Nephron (organoid): ENCODE measurements at regions not wholly inside any gene's neighbourhood (a gene's known extent, or its start where the extent isn't known, plus 50 kb on each side); places are given as distances from the start of the nearest gene placed in this dataset.

Experiments used
- H3K27ac Mint-ChIP-seq, 3 experiments: 2 replicates each; pipeline ENCODE4 v1.8.0; 2020; ENCODE audit warnings: mixed read lengths in 3 of 3, mild to moderate bottlenecking in 2 of 3, moderate library complexity in 1 of 3
- H3K27me3 Mint-ChIP-seq: 2 replicates; pipeline ENCODE4 v1.8.0; 2021; ENCODE audit warnings: low read depth, mild to moderate bottlenecking, moderate library complexity, mixed read lengths
- H3K36me3 Mint-ChIP-seq: 2 replicates; pipeline ENCODE4 v1.8.0; 2020; ENCODE audit warnings: low read depth, mixed read lengths
- H3K4me1 Mint-ChIP-seq: 2 replicates; pipeline ENCODE4 v1.8.0; 2020; ENCODE audit warnings: mixed read lengths
- H3K4me3 Mint-ChIP-seq, 3 experiments: 2 replicates each; pipeline ENCODE4 v1.8.0; 2020; ENCODE audit warnings: mild to moderate bottlenecking in 3 of 3, mixed read lengths in 3 of 3, moderate library complexity in 2 of 3
- H3K9me3 Mint-ChIP-seq: 2 replicates; pipeline ENCODE4 v1.8.0; 2020; ENCODE audit warnings: mixed read lengths
- TF ChIP-seq, protein P1 (sequence below), 3 experiments: fragments of 200-600 bp; sonication (generic); IDR thresholded peaks; one replicate each; pipeline ENCODE4 v1.5.0; 2021; ENCODE audit warnings: antibody characterized with exemption in 3 of 3; ENCODE audit not compliant: unreplicated experiment in 3 of 3

DNA sequence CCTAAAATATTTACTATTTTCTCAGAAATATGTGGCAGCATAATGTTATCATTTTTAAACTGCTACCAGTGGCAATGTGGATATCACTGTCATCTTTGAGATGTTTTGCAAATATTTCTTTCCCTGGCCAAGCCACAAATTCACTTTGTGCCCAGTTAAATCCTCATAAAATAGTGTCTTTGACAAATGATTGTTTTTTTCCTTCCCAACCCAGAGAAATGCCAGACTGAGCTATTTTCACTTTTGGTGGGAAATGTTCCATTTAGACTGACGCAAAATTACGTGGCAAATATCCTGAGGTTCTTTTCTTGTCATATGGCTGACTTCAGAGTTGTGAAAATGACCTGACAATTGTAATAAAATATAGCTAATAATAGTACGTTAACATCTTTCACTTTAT lies 807.0 kb upstream of the SOX9 start:
- Mint-ChIP-seq H3K9me3 (peaks cover 7% of the 10 kb centered on the region), H3K27ac (no peak overlapping the region), H3K36me3 (no peaks in the 10 kb centered on the region), H3K27me3 (no peaks in the 10 kb centered on the region), H3K4me1 (peaks cover 5% of the 10 kb centered on the region), H3K4me3 (no peak overlapping the region)
- TF ChIP-seq, protein P1, sequence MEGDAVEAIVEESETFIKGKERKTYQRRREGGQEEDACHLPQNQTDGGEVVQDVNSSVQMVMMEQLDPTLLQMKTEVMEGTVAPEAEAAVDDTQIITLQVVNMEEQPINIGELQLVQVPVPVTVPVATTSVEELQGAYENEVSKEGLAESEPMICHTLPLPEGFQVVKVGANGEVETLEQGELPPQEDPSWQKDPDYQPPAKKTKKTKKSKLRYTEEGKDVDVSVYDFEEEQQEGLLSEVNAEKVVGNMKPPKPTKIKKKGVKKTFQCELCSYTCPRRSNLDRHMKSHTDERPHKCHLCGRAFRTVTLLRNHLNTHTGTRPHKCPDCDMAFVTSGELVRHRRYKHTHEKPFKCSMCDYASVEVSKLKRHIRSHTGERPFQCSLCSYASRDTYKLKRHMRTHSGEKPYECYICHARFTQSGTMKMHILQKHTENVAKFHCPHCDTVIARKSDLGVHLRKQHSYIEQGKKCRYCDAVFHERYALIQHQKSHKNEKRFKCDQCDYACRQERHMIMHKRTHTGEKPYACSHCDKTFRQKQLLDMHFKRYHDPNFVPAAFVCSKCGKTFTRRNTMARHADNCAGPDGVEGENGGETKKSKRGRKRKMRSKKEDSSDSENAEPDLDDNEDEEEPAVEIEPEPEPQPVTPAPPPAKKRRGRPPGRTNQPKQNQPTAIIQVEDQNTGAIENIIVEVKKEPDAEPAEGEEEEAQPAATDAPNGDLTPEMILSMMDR (IDR thresholded peaks at IDR 0.05; ENCODE audit: unreplicated experiment in 3 of 3), result no peak

DNA sequence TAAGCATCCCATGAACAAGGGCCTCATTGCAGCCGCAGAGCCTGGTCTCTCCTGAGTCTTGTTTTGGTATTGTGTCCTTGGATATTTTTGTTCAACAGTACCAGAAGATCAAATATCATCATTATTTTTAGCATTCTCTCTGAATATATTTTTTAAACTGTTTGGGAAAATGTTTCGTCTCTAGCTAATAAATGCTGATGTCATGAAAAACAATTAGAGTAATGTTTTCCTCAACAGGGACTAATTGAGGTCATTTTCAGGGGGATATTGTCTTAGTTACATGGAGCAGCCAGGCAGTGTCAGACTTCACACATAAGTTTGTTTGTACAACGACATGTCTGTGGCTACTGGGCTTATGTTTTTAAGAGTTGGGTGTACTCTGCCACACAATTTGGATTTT lies 805.3 kb upstream of the SOX9 start:
- Mint-ChIP-seq H3K4me3 (no peak overlapping the region), H3K27ac (no peak overlapping the region), H3K4me1 (peaks cover 11% of the 10 kb centered on the region), H3K36me3 (no peaks in the 10 kb centered on the region), H3K9me3 (no peaks in the 10 kb centered on the region), H3K27me3 (no peaks in the 10 kb centered on the region)
- TF ChIP-seq, protein P1 (IDR thresholded peaks at IDR 0.05; ENCODE audit: unreplicated experiment in 3 of 3), result no peak

DNA sequence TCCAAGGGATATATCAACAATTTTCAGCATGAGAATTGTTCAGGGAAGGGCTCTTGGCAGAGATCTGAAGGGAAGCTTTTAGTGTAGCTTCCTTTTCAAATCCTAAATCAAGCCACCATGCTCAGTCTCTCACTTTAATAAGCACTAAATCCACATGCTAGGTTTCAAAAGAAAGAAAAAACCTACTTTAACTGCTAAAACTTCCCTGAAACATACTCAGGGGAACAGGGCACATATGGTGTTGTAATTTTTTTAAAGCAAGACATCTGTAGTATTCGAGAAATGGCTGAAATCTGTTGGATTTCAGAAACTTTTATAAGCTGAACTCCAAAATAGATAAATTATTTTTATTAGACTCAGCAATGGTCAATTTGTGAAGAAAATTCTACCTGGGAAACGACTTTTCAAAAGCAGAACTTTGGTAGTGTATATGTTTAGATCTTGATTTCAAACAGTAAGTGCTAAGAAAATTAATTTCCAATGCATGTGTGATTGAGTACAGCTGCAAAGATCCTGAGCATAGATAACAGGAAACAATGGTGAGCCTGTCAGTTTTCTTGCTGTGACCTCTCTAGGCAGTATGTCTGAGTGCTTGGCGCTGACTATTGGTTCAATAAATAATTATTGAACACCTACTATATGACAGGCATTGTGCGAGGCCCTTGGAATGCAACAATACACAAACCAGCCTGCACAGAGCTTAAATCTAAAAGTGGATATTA lies 804.5 kb upstream of the SOX9 start:
- Mint-ChIP-seq H3K4me3 (no peak overlapping the region), H3K36me3 (no peaks in the 10 kb centered on the region), H3K9me3 (no peaks in the 10 kb centered on the region), H3K27me3 (no peaks in the 10 kb centered on the region), H3K4me1 (peaks cover 14% of the 10 kb centered on the region), H3K27ac (no peak overlapping the region)
- TF ChIP-seq, protein P1 (IDR thresholded peaks at IDR 0.05; ENCODE audit: unreplicated experiment in 3 of 3), result no peak

DNA sequence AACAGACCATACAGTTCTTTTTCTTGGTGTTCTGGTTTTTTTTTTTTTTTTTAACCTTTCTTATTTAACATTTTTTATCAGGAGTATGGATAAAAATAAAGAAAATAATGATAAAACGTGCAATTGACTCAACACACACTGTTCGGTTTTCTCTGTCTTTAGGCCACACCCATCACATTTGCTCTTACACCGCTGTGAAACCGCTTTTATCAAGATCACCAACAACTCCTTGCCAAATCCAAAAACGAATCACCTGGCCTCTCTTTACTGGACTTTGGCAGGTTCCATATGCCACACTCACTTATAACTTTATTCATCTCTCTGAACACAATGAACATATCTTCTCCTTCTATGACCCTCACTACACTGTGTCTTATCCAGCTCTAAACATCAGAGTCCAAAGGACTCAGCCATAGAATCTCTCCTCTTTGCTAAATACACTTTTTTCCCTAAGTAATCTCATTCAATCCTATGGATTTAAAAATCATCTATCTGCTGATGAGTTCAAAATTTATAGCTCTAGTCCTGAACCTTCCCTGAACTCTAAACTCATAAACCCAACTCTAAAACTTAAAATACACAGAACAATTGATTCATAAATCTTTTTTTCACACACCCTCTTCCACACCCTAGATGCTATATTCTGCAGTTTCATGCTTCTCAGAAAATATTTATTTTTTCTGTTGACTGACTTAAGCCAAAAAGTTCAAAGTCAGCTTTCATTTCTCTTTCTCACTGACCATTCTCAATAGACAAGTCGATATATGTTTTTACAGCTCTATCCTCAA lies 800.6 kb upstream of the SOX9 start:
- H3K4me1 Mint-ChIP-seq, result peaks cover 14% of the 10 kb centered on the region
- H3K27me3 Mint-ChIP-seq, result peaks cover 1% of the 10 kb centered on the region
- no peaks in the 10 kb centered on the region for H3K36me3 Mint-ChIP-seq
- H3K9me3 Mint-ChIP-seq, result no peaks in the 10 kb centered on the region
- TF ChIP-seq, protein P1 (IDR thresholded peaks at IDR 0.05; ENCODE audit: unreplicated experiment in 3 of 3), result no peak
- no peak overlapping the region for H3K27ac Mint-ChIP-seq
- no peak overlapping the region for H3K4me3 Mint-ChIP-seq

DNA sequence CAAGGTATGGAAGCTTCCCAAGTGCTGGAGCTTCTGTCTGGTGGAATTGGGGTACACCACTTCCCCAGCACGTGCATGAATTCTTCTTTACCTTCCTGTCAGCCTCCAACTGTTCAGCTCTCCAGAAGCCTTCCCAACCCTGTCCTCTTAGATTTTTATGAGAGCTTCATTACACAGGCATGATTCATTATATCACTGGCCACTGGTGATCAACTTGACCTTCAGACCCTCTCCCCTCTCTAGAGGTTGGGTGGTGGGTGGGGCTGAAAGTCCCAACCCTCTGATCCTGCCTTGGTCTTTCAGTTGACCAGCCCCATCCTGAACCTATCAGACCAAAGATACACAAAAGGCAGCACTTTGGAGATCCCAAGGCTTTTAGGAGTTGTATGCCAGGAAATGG lies 795.7 kb upstream of the SOX9 start:
- TF ChIP-seq, protein P1 (IDR thresholded peaks at IDR 0.05; ENCODE audit: unreplicated experiment in 3 of 3), result no peak
- Mint-ChIP-seq H3K9me3 (no peaks in the 10 kb centered on the region), H3K4me1 (peaks cover 7% of the 10 kb centered on the region), H3K36me3 (no peaks in the 10 kb centered on the region), H3K4me3 (no peak overlapping the region), H3K27ac (no peak overlapping the region), H3K27me3 (peaks cover 8% of the 10 kb centered on the region)
